GM23338 (cell line): ENCODE measurements at regions not wholly inside any gene's neighbourhood (a gene's known extent, or its start where the extent isn't known, plus 50 kb on each side); places are given as distances from the start of the nearest gene placed in this dataset.

Source experiments
- ATAC-seq: fragments of 200-7000 bp; cut with Tn5 transposase; 3 replicates; pipeline ENCODE4 v1.9.1; 2020
- DNase-seq: peaks from one replicate; pipeline ENCODE4 v3.0.0-alpha.2; 2015; ENCODE audit warnings: low spot score
- H2AFZ ChIP-seq: fragments of 200-600 bp; sonication (generic); 2 replicates; pipeline ENCODE4 v1.8.0; 2016; ENCODE audit warnings: antibody characterized with exemption, mild to moderate bottlenecking, moderate library complexity
- H3F3A ChIP-seq: fragments of 200-600 bp; sonication (generic); replicated peaks from 2 replicates; pipeline ENCODE4 v1.8.0; 2017; ENCODE audit warnings: antibody characterized with exemption, mixed run types, low read depth
- H3K27ac ChIP-seq: fragments of 200-600 bp; sonication (generic); 2 replicates; pipeline ENCODE4 v1.6.1; 2016; ENCODE audit warnings: low read depth
- H3K27me3 ChIP-seq: fragments of 200-600 bp; sonication (generic); 2 replicates; pipeline ENCODE4 v1.8.0; 2016; ENCODE audit warnings: mild to moderate bottlenecking, mixed run types, moderate library complexity; ENCODE audit not compliant: insufficient read depth
- H3K36me3 ChIP-seq: fragments of 200-600 bp; sonication (generic); 2 replicates; pipeline ENCODE4 v1.8.0; 2016; ENCODE audit warnings: mild to moderate bottlenecking; ENCODE audit not compliant: insufficient read depth
- H3K4me1 ChIP-seq: fragments of 200-600 bp; sonication (generic); 2 replicates; pipeline ENCODE4 v1.8.0; 2016; ENCODE audit warnings: mild to moderate bottlenecking, moderate library complexity; ENCODE audit not compliant: insufficient read depth
- H3K4me2 ChIP-seq: fragments of 200-600 bp; sonication (generic); 2 replicates; pipeline ENCODE4 v1.7.1; 2017; ENCODE audit warnings: mixed run types
- H3K4me3 ChIP-seq: fragments of 200-600 bp; sonication (generic); 2 replicates; pipeline ENCODE4 v1.6.1; 2016; ENCODE audit warnings: mixed run types
- H3K79me2 ChIP-seq: fragments of 200-600 bp; sonication (generic); replicated peaks from 2 replicates; pipeline ENCODE4 v1.8.0; 2017; ENCODE audit warnings: mild to moderate bottlenecking; ENCODE audit not compliant: insufficient read depth
- H3K9me2 ChIP-seq: fragments of 200-600 bp; sonication (generic); 2 replicates; pipeline ENCODE4 v1.8.0; 2017; ENCODE audit not compliant: insufficient read depth
- H4K20me1 ChIP-seq: fragments of 200-600 bp; sonication (generic); replicated peaks from 2 replicates; pipeline ENCODE4 v1.8.0; 2017; ENCODE audit warnings: mild to moderate bottlenecking; ENCODE audit not compliant: insufficient read depth
- H3K27ac Mint-ChIP-seq: 2 replicates; pipeline ENCODE4 v1.8.0; 2020; ENCODE audit warnings: inconsistent platforms, mild to moderate bottlenecking, moderate library complexity, mixed read lengths
- H3K27me3 Mint-ChIP-seq: 3 replicates; pipeline ENCODE4 v1.8.0; 2022; ENCODE audit warnings: low read depth, mild to moderate bottlenecking, moderate library complexity, mixed read lengths, inconsistent platforms; ENCODE audit not compliant: insufficient read depth, poor library complexity
- H3K36me3 Mint-ChIP-seq: 3 replicates; pipeline ENCODE4 v1.8.0; 2021; ENCODE audit warnings: low read depth, mild to moderate bottlenecking, inconsistent platforms, moderate library complexity, mixed read lengths
- H3K4me1 Mint-ChIP-seq: 3 replicates; pipeline ENCODE4 v1.8.0; 2020; ENCODE audit warnings: mild to moderate bottlenecking, inconsistent platforms, mixed read lengths
- H3K4me3 Mint-ChIP-seq: 3 replicates; pipeline ENCODE4 v1.8.0; 2021; ENCODE audit warnings: moderate library complexity, mild to moderate bottlenecking, inconsistent platforms, mixed read lengths
- H3K9me3 Mint-ChIP-seq: 3 replicates; pipeline ENCODE4 v1.8.0; 2020; ENCODE audit warnings: moderate library complexity, mild to moderate bottlenecking, inconsistent platforms, mixed read lengths
- CTCF ChIP-seq, 2 experiments: fragments of 200-600 bp in 1 of 2; sonication (generic) in 1 of 2; conservative IDR thresholded peaks; 2 replicates each; pipeline versions ENCODE4 v1.5.1 to v1.6.1; 2016 to 2017; ENCODE audit warnings: antibody characterized with exemption in 2 of 2, low read depth in 2 of 2, mild to moderate bottlenecking in 2 of 2, moderate library complexity in 1 of 2
- EZH2phosphoT487 ChIP-seq: fragments of 200-600 bp; sonication (generic); IDR thresholded peaks from one replicate; pipeline ENCODE4 v1.8.1; 2018; ENCODE audit warnings: antibody characterized with exemption; ENCODE audit not compliant: unreplicated experiment
- JUNB ChIP-seq: IDR thresholded peaks from one replicate; pipeline ENCODE4 v1.6.1; 2016; ENCODE audit warnings: antibody characterized with exemption; ENCODE audit not compliant: unreplicated experiment
- POLR2AphosphoS5 ChIP-seq: IDR thresholded peaks from 2 replicates; pipeline ENCODE4 v1.6.1; 2016; ENCODE audit warnings: antibody characterized with exemption, low read depth
- REST ChIP-seq: IDR thresholded peaks from one replicate; pipeline ENCODE4 v1.6.1; 2018; ENCODE audit warnings: antibody characterized with exemption; ENCODE audit not compliant: unreplicated experiment
- ZNF331 ChIP-seq: fragments of 250-450 bp; sonication (Bioruptor Pico); IDR thresholded peaks from 2 replicates; pipeline ENCODE4 v1.5.0; 2020; ENCODE audit warnings: low read depth, mild to moderate bottlenecking, moderate library complexity
- ZNF462 ChIP-seq: fragments of 250-450 bp; sonication (Bioruptor Pico); IDR thresholded peaks from 2 replicates; pipeline ENCODE4 v1.5.0; 2020; ENCODE audit warnings: mild to moderate bottlenecking, moderate library complexity

GRCh38 chr2:215707608-215708007 lies 271.7 kb upstream of the FN1 start (continued):
- TF ChIP-seq ZNF462 (CRISPR knock-in tag) (no peak), CTCF (conservative IDR thresholded peaks at IDR 0.05; ENCODE audit: low read depth in 2 of 2) (no peak), ZNF331 (CRISPR knock-in tag) (no peak), EZH2phosphoT487 (no peak), POLR2AphosphoS5 (no peak)

GRCh38 chr2:215705771-215706361 lies 270.0 kb upstream of the FN1 start:
- Histone ChIP-seq H3K27ac (no peak overlapping the region), H3K27me3 (no peaks in the 10 kb centered on the region), H3K4me1 (no peaks in the 10 kb centered on the region), H3K36me3 (no peaks in the 10 kb centered on the region), H3K9me2 (no peaks in the 10 kb centered on the region; the same call in 1 of the 2 replicates), H4K20me1 (no peaks in the 10 kb centered on the region), H3F3A (no peaks in the 10 kb centered on the region), H2AFZ (0 out of 2 replicates have a peak overlapping the region, but pooled peaks have one; percentile 43), H3K4me2 (no peak overlapping the region), H3K79me2 (no peaks in the 10 kb centered on the region), H3K4me3 (no peak overlapping the region)
- no peaks in the 10 kb centered on the region for H3K36me3 Mint-ChIP-seq
- DNase-seq (no peak), ATAC-seq (no peak)
- no peak overlapping the region for H3K4me3 Mint-ChIP-seq
- no peaks in the 10 kb centered on the region for H3K27me3 Mint-ChIP-seq
- no peak overlapping the region for H3K27ac Mint-ChIP-seq
- no peaks in the 10 kb centered on the region for H3K4me1 Mint-ChIP-seq
- no peaks in the 10 kb centered on the region for H3K9me3 Mint-ChIP-seq
- TF ChIP-seq JUNB (no peak), REST (no peak), EZH2phosphoT487 (no peak)
